ENCODE measurements at regions not wholly inside any gene's neighbourhood (a gene's known extent, or its start where the extent isn't known, plus 50 kb on each side); places are given as distances from the start of the nearest gene placed in this dataset.

GRCh38 chr12:67437011-67437410 is 167.9 kb downstream of the CAND1 start:
- 70% methylated on average over 2 of the region's 2 CpGs for WGBS

More at GRCh38 chr12:67437011-67437410, 167.9 kb downstream of the CAND1 start:
- Histone ChIP-seq H3K36me3 (ENCODE audit: control insufficient read depth in 4 of 4, insufficient read depth in 3 of 4, low read depth in 1 of 4, low read length in 3 of 4) (no peaks in the 10 kb centered on the region), H3K27me3 (ENCODE audit: control insufficient read depth in 4 of 4, insufficient read depth in 4 of 4, low read length in 3 of 4) (no peaks in the 10 kb centered on the region), H3K9ac (ENCODE audit: low read depth in 1 of 2, low read length in 2 of 2) (no peak overlapping the region), H3K9me3 (ENCODE audit: control insufficient read depth in 4 of 4, low read length in 3 of 4) (no peaks in the 10 kb centered on the region), H3K4me3 (ENCODE audit: low read depth in 1 of 3, low read length in 3 of 3) (no peak overlapping the region), H3K27ac (ENCODE audit: low read depth in 1 of 2, low read length in 2 of 2) (no peak overlapping the region), H3K4me1 (ENCODE audit: control insufficient read depth in 4 of 4, insufficient read depth in 4 of 4, low read length in 3 of 4) (peaks cover 0 to 6% (median 2%) of the 10 kb centered on the region in 4 donors)
- TF ChIP-seq JUND (IDR thresholded peaks at IDR 0.05) (no peak), CTCF (IDR thresholded peaks at IDR 0.05; ENCODE audit: low read depth, low read length, missing input control) (no peak), FOXA1 (IDR thresholded peaks at IDR 0.05) (no peak), TAF1 (conservative IDR thresholded peaks at IDR 0.05) (no peak), RXRA (IDR thresholded peaks at IDR 0.05) (no peak), HNF4A (conservative IDR thresholded peaks at IDR 0.05) (no peak), REST (IDR thresholded peaks at IDR 0.05) (no peak), GABPA (IDR thresholded peaks at IDR 0.05 in 1 of 2, conservative IDR thresholded peaks at IDR 0.05 in 1 of 2) (no peak), YY1 (IDR thresholded peaks at IDR 0.05) (no peak), RAD21 (IDR thresholded peaks at IDR 0.05) (no peak), NR2F2 (IDR thresholded peaks at IDR 0.05) (no peak), ZBTB33 (IDR thresholded peaks at IDR 0.05) (no peak)
- TF ChIP-seq, protein P1, sequence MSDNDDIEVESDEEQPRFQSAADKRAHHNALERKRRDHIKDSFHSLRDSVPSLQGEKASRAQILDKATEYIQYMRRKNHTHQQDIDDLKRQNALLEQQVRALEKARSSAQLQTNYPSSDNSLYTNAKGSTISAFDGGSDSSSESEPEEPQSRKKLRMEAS (IDR thresholded peaks at IDR 0.05): no peak
- no peak for DNase-seq (ENCODE audit: low spot score)
